ENCODE measurements at regions not wholly inside any gene's neighbourhood (a gene's known extent, or its start where the extent isn't known, plus 50 kb on each side); places are given as distances from the start of the nearest gene placed in this dataset.

GRCh38 chr2:138435701-138436100, 65.9 kb upstream of the SPOPL start:
- Histone ChIP-seq H3K27me3 (ENCODE audit: control insufficient read depth, insufficient read depth, low read length) (no peaks in the 10 kb centered on the region), H3K9me3 (ENCODE audit: control insufficient read depth, insufficient read depth, low read length) (no peaks in the 10 kb centered on the region), H3K36me3 (ENCODE audit: control insufficient read depth, insufficient read depth, low read length) (no peaks in the 10 kb centered on the region), H3K9ac (ENCODE audit: low read depth, low read length) (no peak overlapping the region), H3K4me3 (ENCODE audit: low read depth, low read length) (no peak overlapping the region), H3K4me1 (ENCODE audit: control insufficient read depth, insufficient read depth, low read length) (no peaks in the 10 kb centered on the region), H3K27ac (ENCODE audit: low read depth, low read length) (no peak overlapping the region)

DNA sequence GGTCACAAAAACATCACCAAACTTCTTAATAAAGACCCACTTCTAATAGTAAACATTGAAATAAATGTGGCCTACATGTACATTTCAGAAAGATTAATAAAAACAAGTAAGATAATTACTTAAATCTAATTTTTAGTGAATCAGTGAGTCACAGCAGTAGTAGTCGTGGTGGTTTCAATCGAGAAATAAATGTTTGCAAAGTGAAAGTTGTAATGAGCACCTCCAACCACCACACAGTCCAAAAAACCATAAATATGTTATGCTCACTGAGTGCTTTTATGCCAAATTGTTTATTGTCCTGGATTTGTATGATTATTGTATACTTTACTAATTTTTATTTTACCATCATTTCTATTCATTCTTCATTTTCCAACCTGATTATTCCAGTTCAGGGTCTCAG, 61.8 kb upstream of the SPOPL start:
- no peaks in the 10 kb centered on the region for H3K27me3 ChIP-seq (ENCODE audit: control insufficient read depth, insufficient read depth, low read length)

GRCh38 chr2:138440759-138441158, 60.8 kb upstream of the SPOPL start:
- no peak overlapping the region for H3K27ac ChIP-seq (ENCODE audit: low read depth, low read length)
- no peaks in the 10 kb centered on the region for H3K4me1 ChIP-seq (ENCODE audit: control insufficient read depth, insufficient read depth, low read length)
- H3K9me3 ChIP-seq (ENCODE audit: control insufficient read depth, insufficient read depth, low read length) = no peaks in the 10 kb centered on the region
- no peaks in the 10 kb centered on the region for H3K27me3 ChIP-seq (ENCODE audit: control insufficient read depth, insufficient read depth, low read length)
- no peak overlapping the region for H3K4me3 ChIP-seq (ENCODE audit: low read depth, low read length)
- H3K9ac ChIP-seq (ENCODE audit: low read depth, low read length) = no peak overlapping the region
- H3K36me3 ChIP-seq (ENCODE audit: control insufficient read depth, insufficient read depth, low read length) = no peaks in the 10 kb centered on the region

More for the DNA sequence above, 61.8 kb upstream of the SPOPL start:
- Histone ChIP-seq H3K27ac (ENCODE audit: low read depth, low read length) (no peak overlapping the region), H3K4me1 (ENCODE audit: control insufficient read depth, insufficient read depth, low read length) (no peaks in the 10 kb centered on the region), H3K9me3 (ENCODE audit: control insufficient read depth, insufficient read depth, low read length) (no peaks in the 10 kb centered on the region), H3K36me3 (ENCODE audit: control insufficient read depth, insufficient read depth, low read length) (no peaks in the 10 kb centered on the region), H3K4me3 (ENCODE audit: low read depth, low read length) (no peak overlapping the region), H3K9ac (ENCODE audit: low read depth, low read length) (no peak overlapping the region)

DNA sequence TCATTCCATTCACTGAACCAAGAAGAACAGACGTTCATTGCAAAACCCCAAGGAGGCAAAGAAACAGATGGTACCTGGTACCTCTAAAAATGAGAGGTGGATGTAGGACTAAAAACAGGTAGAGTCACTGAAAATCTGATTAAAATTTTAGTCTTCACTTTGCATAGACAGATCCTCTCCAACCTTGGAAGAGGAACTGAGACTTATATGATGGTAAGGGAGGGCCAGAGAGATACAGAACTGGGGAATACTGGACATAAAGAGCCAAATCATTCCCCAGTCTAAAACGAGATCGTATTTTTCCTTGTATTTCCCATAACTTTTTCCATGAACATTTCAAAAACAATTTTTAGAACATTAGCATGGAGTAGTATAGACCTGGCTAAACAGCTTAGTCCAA, 59.7 kb upstream of the SPOPL start:
- Histone ChIP-seq H3K9ac (ENCODE audit: low read depth, low read length) (no peak overlapping the region), H3K27me3 (ENCODE audit: control insufficient read depth, insufficient read depth, low read length) (no peaks in the 10 kb centered on the region), H3K36me3 (ENCODE audit: control insufficient read depth, insufficient read depth, low read length) (no peaks in the 10 kb centered on the region), H3K9me3 (ENCODE audit: control insufficient read depth, insufficient read depth, low read length) (no peaks in the 10 kb centered on the region), H3K4me3 (ENCODE audit: low read depth, low read length) (no peak overlapping the region), H3K4me1 (ENCODE audit: control insufficient read depth, insufficient read depth, low read length) (no peaks in the 10 kb centered on the region), H3K27ac (ENCODE audit: low read depth, low read length) (no peak overlapping the region)

DNA sequence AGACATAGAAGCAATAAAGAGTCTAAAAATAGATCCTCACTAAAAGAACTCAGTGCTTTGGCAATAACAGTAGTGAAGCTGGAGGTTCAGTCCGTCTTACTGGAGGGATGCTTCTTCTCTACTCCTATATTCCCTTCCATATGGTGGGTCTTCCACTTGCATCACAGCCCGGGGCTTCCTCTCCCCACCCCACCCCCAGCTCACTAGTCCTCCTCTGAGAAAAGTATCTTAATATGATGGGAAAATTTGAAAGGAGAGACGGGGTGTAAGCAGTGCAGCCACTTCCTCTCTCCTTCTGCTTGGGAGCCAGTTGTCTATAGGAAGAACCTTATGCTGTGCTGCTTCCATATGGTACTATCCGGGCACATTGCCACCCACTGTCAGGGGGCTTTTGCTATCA, 57.2 kb upstream of the SPOPL start:
- H3K4me1 ChIP-seq (ENCODE audit: control insufficient read depth, insufficient read depth, low read length) = no peaks in the 10 kb centered on the region
- no peaks in the 10 kb centered on the region for H3K9me3 ChIP-seq (ENCODE audit: control insufficient read depth, insufficient read depth, low read length)
- no peaks in the 10 kb centered on the region for H3K36me3 ChIP-seq (ENCODE audit: control insufficient read depth, insufficient read depth, low read length)

GRCh38 chr2:138445227-138445626, 56.3 kb upstream of the SPOPL start:
- Histone ChIP-seq H3K27me3 (ENCODE audit: control insufficient read depth, insufficient read depth, low read length) (no peaks in the 10 kb centered on the region), H3K4me1 (ENCODE audit: control insufficient read depth, insufficient read depth, low read length) (no peaks in the 10 kb centered on the region), H3K4me3 (ENCODE audit: low read depth, low read length) (no peak overlapping the region), H3K36me3 (ENCODE audit: control insufficient read depth, insufficient read depth, low read length) (no peaks in the 10 kb centered on the region), H3K27ac (ENCODE audit: low read depth, low read length) (no peak overlapping the region), H3K9me3 (ENCODE audit: control insufficient read depth, insufficient read depth, low read length) (no peaks in the 10 kb centered on the region), H3K9ac (ENCODE audit: low read depth, low read length) (no peak overlapping the region)

More for the DNA sequence above, 57.2 kb upstream of the SPOPL start:
- no peak overlapping the region for H3K9ac ChIP-seq (ENCODE audit: low read depth, low read length)
- no peaks in the 10 kb centered on the region for H3K27me3 ChIP-seq (ENCODE audit: control insufficient read depth, insufficient read depth, low read length)
- no peak overlapping the region for H3K27ac ChIP-seq (ENCODE audit: low read depth, low read length)
- no peak overlapping the region for H3K4me3 ChIP-seq (ENCODE audit: low read depth, low read length)

- H3K4me3 ChIP-seq (ENCODE audit: low read depth, low read length) = no peak overlapping the region
- no peaks in the 10 kb centered on the region for H3K36me3 ChIP-seq (ENCODE audit: control insufficient read depth, insufficient read depth, low read length)
- H3K9me3 ChIP-seq (ENCODE audit: control insufficient read depth, insufficient read depth, low read length) = no peaks in the 10 kb centered on the region
- no peak overlapping the region for H3K9ac ChIP-seq (ENCODE audit: low read depth, low read length)
- H3K27ac ChIP-seq (ENCODE audit: low read depth, low read length) = no peak overlapping the region
- no peaks in the 10 kb centered on the region for H3K27me3 ChIP-seq (ENCODE audit: control insufficient read depth, insufficient read depth, low read length)
- no peaks in the 10 kb centered on the region for H3K4me1 ChIP-seq (ENCODE audit: control insufficient read depth, insufficient read depth, low read length)
Observed at GRCh38 chr2:138446043-138446442, 55.5 kb upstream of the SPOPL start.

- no peak overlapping the region for H3K4me3 ChIP-seq (ENCODE audit: low read depth, low read length)
- no peaks in the 10 kb centered on the region for H3K9me3 ChIP-seq (ENCODE audit: control insufficient read depth, insufficient read depth, low read length)
- H3K27me3 ChIP-seq (ENCODE audit: control insufficient read depth, insufficient read depth, low read length) = no peaks in the 10 kb centered on the region
- no peaks in the 10 kb centered on the region for H3K36me3 ChIP-seq (ENCODE audit: control insufficient read depth, insufficient read depth, low read length)
- H3K4me1 ChIP-seq (ENCODE audit: control insufficient read depth, insufficient read depth, low read length) = no peaks in the 10 kb centered on the region
- no peak overlapping the region for H3K27ac ChIP-seq (ENCODE audit: low read depth, low read length)
- no peak overlapping the region for H3K9ac ChIP-seq (ENCODE audit: low read depth, low read length)
Observed at GRCh38 chr2:138447889-138448570, 53.5 kb upstream of the SPOPL start.

Data from HUES48 (cell line).